Omental fat pad (tissue), 3 donors: ENCODE measurements at regions not wholly inside any gene's neighbourhood (a gene's known extent, or its start where the extent isn't known, plus 50 kb on each side); places are given as distances from the start of the nearest gene placed in this dataset.

ENCODE experiments used
- ATAC-seq: fragments of 150-250 bp; one replicate; pipeline ENCODE4 v1.9.1; 2016; ENCODE audit warnings: mild to moderate bottlenecking, moderate library complexity; ENCODE audit not compliant: low FRiP score
- DNase-seq: peaks from one replicate; pipeline ENCODE4 v3.0.0-alpha.2; 2019; ENCODE audit warnings: low spot score
- CTCF ChIP-seq, 3 donors: fragments of 450-650 bp; IDR thresholded peaks; one replicate each; pipeline ENCODE4 v1.5.1; 2016 to 2017; ENCODE audit warnings: antibody characterized with exemption in 3 of 3, mild to moderate bottlenecking in 3 of 3, moderate library complexity in 2 of 3

- DNase-seq: no peak
- ATAC-seq: no peak
- no peak for TF ChIP-seq CTCF (IDR thresholded peaks at IDR 0.05)
These were observed 111.6 kb upstream of the FNDC3A start for GRCh38 chr13:48864100-48864499.

- ATAC-seq (no peak), DNase-seq (no peak)
- no peak for TF ChIP-seq CTCF (IDR thresholded peaks at IDR 0.05)
These were observed 109.5 kb upstream of the FNDC3A start for GRCh38 chr13:48866249-48866648.

GRCh38 chr13:48873081-48873480 is 102.6 kb upstream of the FNDC3A start:
- ATAC-seq (no peak), DNase-seq (no peak)
- TF ChIP-seq CTCF (IDR thresholded peaks at IDR 0.05): no peak

GRCh38 chr13:48873587-48873986 is 102.1 kb upstream of the FNDC3A start:
- no peak for TF ChIP-seq CTCF (IDR thresholded peaks at IDR 0.05)
- no peak for DNase-seq
- no peak for ATAC-seq

- ATAC-seq: no peak
- DNase-seq: no peak
- TF ChIP-seq CTCF (IDR thresholded peaks at IDR 0.05): no peak
These were observed 101.5 kb upstream of the FNDC3A start for GRCh38 chr13:48874165-48874564.

- no peak for TF ChIP-seq CTCF (IDR thresholded peaks at IDR 0.05)
- ATAC-seq (no peak), DNase-seq (no peak)
These were observed 100.7 kb upstream of the FNDC3A start for GRCh38 chr13:48875047-48875446.

GRCh38 chr13:48876289-48876688 is 99.4 kb upstream of the FNDC3A start:
- DNase-seq (no peak), ATAC-seq (no peak)
- no peak for TF ChIP-seq CTCF (IDR thresholded peaks at IDR 0.05)
